DMS53 (cell line): ENCODE measurements at regions not wholly inside any gene's neighbourhood (a gene's known extent, or its start where the extent isn't known, plus 50 kb on each side); places are given as distances from the start of the nearest gene placed in this dataset.
A peak's percentile ranks its signal among the peaks of the same experiment; 100 is the strongest.
"Not testable (repeated sequence)": the region's sequence is repeated elsewhere in the genome, so short reads cannot be mapped to it uniquely, and the experiment has no call there.

Experiments used
- DNase-seq: peaks from one replicate; lab custom pipeline; 2025; lab: John Stamatoyannopoulos, UW

GRCh38 chr12:33589576-33590114 lies 150.0 kb upstream of the SYT10 start:
- DNase-seq, result no peak

GRCh38 chr12:33593753-33594152 lies 154.1 kb upstream of the SYT10 start:
- no peak for DNase-seq

- DNase-seq, result no peak
Measured at GRCh38 chr12:33596061-33596460, 156.4 kb upstream of the SYT10 start.

GRCh38 chr12:33596814-33597213 lies 157.2 kb upstream of the SYT10 start:
- no peak for DNase-seq

- no peak for DNase-seq
Measured at GRCh38 chr12:33602515-33602914, 162.9 kb upstream of the SYT10 start.

- peak; percentile 52 for DNase-seq
Measured at GRCh38 chr12:33605757-33606156, 166.1 kb upstream of the SYT10 start.

- no peak for DNase-seq
Measured at GRCh38 chr12:33609910-33610309, 170.3 kb upstream of the SYT10 start.

- no peak for DNase-seq
Measured at GRCh38 chr12:33614630-33615029, 175.0 kb upstream of the SYT10 start.

- no peak for DNase-seq
Measured at GRCh38 chr12:33617218-33617617, 177.6 kb upstream of the SYT10 start.

GRCh38 chr12:33628087-33628486 lies 188.5 kb upstream of the SYT10 start:
- DNase-seq, result no peak

- DNase-seq, result no peak
Measured at GRCh38 chr12:33634544-33634943, 194.9 kb upstream of the SYT10 start.

GRCh38 chr12:33636930-33637329 lies 197.3 kb upstream of the SYT10 start:
- DNase-seq, result not testable (repeated sequence)

GRCh38 chr12:33639975-33640374 lies 200.4 kb upstream of the SYT10 start:
- DNase-seq, result no peak

GRCh38 chr12:33649992-33650391 lies 210.4 kb upstream of the SYT10 start:
- no peak for DNase-seq

GRCh38 chr12:33650832-33651231 lies 211.2 kb upstream of the SYT10 start:
- DNase-seq, result no peak

- no peak for DNase-seq
Measured at GRCh38 chr12:33653362-33653761, 213.7 kb upstream of the SYT10 start.

GRCh38 chr12:33654313-33654712 lies 214.7 kb upstream of the SYT10 start:
- no peak for DNase-seq

- DNase-seq, result no peak
Measured at GRCh38 chr12:33663000-33663654, 223.5 kb upstream of the SYT10 start.

GRCh38 chr12:33669349-33669748 lies 229.7 kb upstream of the SYT10 start:
- DNase-seq, result no peak

GRCh38 chr12:33670284-33670683 lies 230.7 kb upstream of the SYT10 start:
- DNase-seq, result no peak

GRCh38 chr12:33671676-33672075 lies 232.1 kb upstream of the SYT10 start:
- DNase-seq, result no peak

GRCh38 chr12:33672836-33673577 lies 233.4 kb upstream of the SYT10 start:
- DNase-seq, result no peak

- DNase-seq, result no peak
Measured at GRCh38 chr12:33676866-33677265, 237.2 kb upstream of the SYT10 start.
